ENCODE measurements at regions not wholly inside any gene's neighbourhood (a gene's known extent, or its start where the extent isn't known, plus 50 kb on each side); places are given as distances from the start of the nearest gene placed in this dataset.

- TF ChIP-seq ZNF462 (CRISPR knock-in tag; IDR thresholded peaks at IDR 0.05) (no peak), EZH2 (IDR thresholded peaks at IDR 0.05; ENCODE audit: low read depth, unreplicated experiment) (no peak), POLR2AphosphoS5 (IDR thresholded peaks at IDR 0.05; ENCODE audit: low read depth) (no peak), STAT1 (IDR thresholded peaks at IDR 0.05; ENCODE audit: unreplicated experiment) (no peak), JUNB (IDR thresholded peaks at IDR 0.05; ENCODE audit: unreplicated experiment) (no peak)
- TF ChIP-seq, protein P1, sequence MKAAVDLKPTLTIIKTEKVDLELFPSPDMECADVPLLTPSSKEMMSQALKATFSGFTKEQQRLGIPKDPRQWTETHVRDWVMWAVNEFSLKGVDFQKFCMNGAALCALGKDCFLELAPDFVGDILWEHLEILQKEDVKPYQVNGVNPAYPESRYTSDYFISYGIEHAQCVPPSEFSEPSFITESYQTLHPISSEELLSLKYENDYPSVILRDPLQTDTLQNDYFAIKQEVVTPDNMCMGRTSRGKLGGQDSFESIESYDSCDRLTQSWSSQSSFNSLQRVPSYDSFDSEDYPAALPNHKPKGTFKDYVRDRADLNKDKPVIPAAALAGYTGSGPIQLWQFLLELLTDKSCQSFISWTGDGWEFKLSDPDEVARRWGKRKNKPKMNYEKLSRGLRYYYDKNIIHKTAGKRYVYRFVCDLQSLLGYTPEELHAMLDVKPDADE (IDR thresholded peaks at IDR 0.05): no peak
These were observed 1031.1 kb downstream of the NTRK3 start (continued) for GRCh38 chr15:87225436-87225835.

- no peaks in the 10 kb centered on the region; the same call in 2 of the 3 replicates for H3K4me1 Mint-ChIP-seq
- Histone ChIP-seq H2AFZ (no peak overlapping the region), H3K27me3 (ENCODE audit: insufficient read depth) (no peaks in the 10 kb centered on the region), H3K79me2 (replicated peaks; ENCODE audit: insufficient read depth) (no peaks in the 10 kb centered on the region), H3K4me2 (no peak overlapping the region), H4K20me1 (replicated peaks; ENCODE audit: insufficient read depth) (no peaks in the 10 kb centered on the region), H3K4me1 (ENCODE audit: insufficient read depth) (no peaks in the 10 kb centered on the region), H3K27ac (ENCODE audit: low read depth) (no peak overlapping the region), H3K9me2 (ENCODE audit: insufficient read depth) (0 out of 2 replicates have a peak, but pooled peaks cover 11% of the 10 kb centered on the region), H3F3A (replicated peaks; ENCODE audit: low read depth) (no peaks in the 10 kb centered on the region), H3K36me3 (ENCODE audit: insufficient read depth) (no peaks in the 10 kb centered on the region), H3K4me3 (no peak overlapping the region)
- no peak overlapping the region for H3K27ac Mint-ChIP-seq
- DNase-seq (ENCODE audit: low spot score) (no peak), ATAC-seq (no peak)
- no peaks in the 10 kb centered on the region for H3K9me3 Mint-ChIP-seq
- no peak overlapping the region for H3K4me3 Mint-ChIP-seq
- no peaks in the 10 kb centered on the region for H3K27me3 Mint-ChIP-seq (ENCODE audit: insufficient read depth, low read depth, poor library complexity)
- H3K36me3 Mint-ChIP-seq (ENCODE audit: low read depth): no peaks in the 10 kb centered on the region; the same call in 2 of the 3 replicates
- TF ChIP-seq EZH2phosphoT487 (IDR thresholded peaks at IDR 0.05; ENCODE audit: unreplicated experiment) (no peak), EZH2 (IDR thresholded peaks at IDR 0.05; ENCODE audit: low read depth, unreplicated experiment) (no peak), ZNF114 (CRISPR knock-in tag; IDR thresholded peaks at IDR 0.05) (no peak), JUNB (IDR thresholded peaks at IDR 0.05; ENCODE audit: unreplicated experiment) (no peak), POLR2AphosphoS5 (IDR thresholded peaks at IDR 0.05; ENCODE audit: low read depth) (no peak), CTCF (conservative IDR thresholded peaks at IDR 0.05; ENCODE audit: low read depth in 2 of 2) (no peak), ZNF331 (CRISPR knock-in tag; IDR thresholded peaks at IDR 0.05; ENCODE audit: low read depth) (no peak), REST (IDR thresholded peaks at IDR 0.05; ENCODE audit: unreplicated experiment) (no peak), STAT1 (IDR thresholded peaks at IDR 0.05; ENCODE audit: unreplicated experiment) (no peak), NANOG (IDR thresholded peaks at IDR 0.05; ENCODE audit: borderline replicate concordance) (no peak), CREB1 (CRISPR knock-in tag; IDR thresholded peaks at IDR 0.05; ENCODE audit: low read depth) (no peak)
These were observed 1032.1 kb downstream of the NTRK3 start for GRCh38 chr15:87224404-87224803.
